Body of pancreas (tissue), 4 donors: ENCODE measurements at regions not wholly inside any gene's neighbourhood (a gene's known extent, or its start where the extent isn't known, plus 50 kb on each side); places are given as distances from the start of the nearest gene placed in this dataset.

Source experiments
- ATAC-seq: fragments of 150-250 bp; one replicate; pipeline ENCODE4 v1.9.1; 2016
- DNase-seq, 4 donors: peaks; one replicate each; pipeline ENCODE4 v3.0.0-alpha.2; 2019
- H3K27ac ChIP-seq, 4 donors: fragments of 200-600 bp; sonication (generic); 1 replicate in 3 of 4; 2 replicates in 1 of 4; pipeline versions ENCODE4 v1.5.1 to v1.6.1; 2016 to 2019; ENCODE audit warnings: mild to moderate bottlenecking in 1 of 4, mixed read lengths in 1 of 4, moderate library complexity in 1 of 4
- H3K27me3 ChIP-seq, 2 donors: fragments of 200-600 bp; sonication (generic); one replicate each; pipeline ENCODE4 v1.6.0; 2016; ENCODE audit warnings: mild to moderate bottlenecking in 1 of 2
- H3K36me3 ChIP-seq, 2 donors: fragments of 200-600 bp; sonication (generic); replicated peaks in 1 of 2; 2 replicates each; pipeline ENCODE4 v1.5.1; 2016; ENCODE audit warnings: low read depth in 2 of 2; ENCODE audit not compliant: insufficient read depth in 1 of 2
- H3K4me1 ChIP-seq: fragments of 200-600 bp; sonication (generic); one replicate; pipeline ENCODE4 v1.6.0; 2016
- H3K4me3 ChIP-seq, 2 donors: fragments of 200-600 bp; sonication (generic); 1 replicate in 1 of 2; 2 replicates in 1 of 2; pipeline ENCODE4 v1.5.1; 2016 to 2019
- H3K9me3 ChIP-seq, 3 donors: fragments of 200-600 bp; sonication (generic); 1 replicate in 2 of 3; 2 replicates in 1 of 3; pipeline ENCODE4 v1.5.1; 2016
- POLR2A ChIP-seq, 3 donors: fragments of 450-650 bp; IDR thresholded peaks; one replicate each; pipeline ENCODE4 v1.6.1; 2016; ENCODE audit warnings: antibody characterized with exemption in 3 of 3, mild to moderate bottlenecking in 2 of 3
- WGBS, 2 donors: methylation state at CpG; one replicate each; pipeline ENCODE4 v1.1.5; 2017; 5-methylcytosine and 5-hydroxymethylcytosine counted together
- intact Hi-C: fragments of 100-400 bp; cut with DNase I; formaldehyde crosslinking; loops from one replicate; pipeline ENCODE4 v1.15.1; 2023
- TF ChIP-seq, protein P1 (sequence below), 7 experiments: fragments of 450-650 bp in 4 of 7; fragments of 200-600 bp in 3 of 7; sonication (generic) in 3 of 7; IDR thresholded peaks; one replicate each; pipeline ENCODE4 v1.5.1; 2016 to 2019; ENCODE audit warnings: antibody characterized with exemption in 7 of 7

DNA sequence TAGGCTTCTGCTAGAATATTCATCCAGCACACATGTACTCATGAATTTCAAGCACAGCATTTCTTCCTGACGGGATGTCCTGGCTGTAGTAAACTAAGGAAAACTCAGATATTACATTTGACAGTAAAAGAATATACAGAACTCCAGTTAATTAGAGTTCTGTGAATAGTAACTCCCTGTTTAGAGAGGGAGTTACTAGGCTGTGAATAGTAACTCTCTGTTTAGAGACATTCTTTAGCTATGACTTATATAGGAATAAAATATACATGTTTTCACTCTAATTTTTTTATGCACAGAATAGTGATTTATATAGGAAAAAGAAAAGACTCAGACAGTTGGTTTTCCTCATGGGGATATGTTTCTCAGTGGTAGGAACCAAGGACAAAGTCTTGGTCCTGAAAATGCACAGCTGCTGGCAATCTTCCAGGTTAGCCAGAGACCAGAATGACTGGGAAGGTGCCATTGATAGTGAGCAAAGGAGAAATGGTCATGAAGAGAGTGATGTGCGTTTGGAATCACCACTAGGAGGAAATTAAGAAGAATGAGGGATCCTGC lies 480.7 kb upstream of the THBS1 start:
- no peaks in the 10 kb centered on the region for H3K27me3 ChIP-seq
- H3K27ac ChIP-seq = no peak overlapping the region
- ATAC-seq (no peak), DNase-seq (peak in 1 of 4 donors; percentile 17)
- no peak overlapping the region for H3K4me3 ChIP-seq
- no peaks in the 10 kb centered on the region for H3K9me3 ChIP-seq
- intact Hi-C loops = no loop called here
- 70 to 78% methylated on average over 2 of the region's 2 CpGs for WGBS, 2 donors
- no peaks in the 10 kb centered on the region for H3K36me3 ChIP-seq
- H3K4me1 ChIP-seq = no peaks in the 10 kb centered on the region
- TF ChIP-seq, protein P1, sequence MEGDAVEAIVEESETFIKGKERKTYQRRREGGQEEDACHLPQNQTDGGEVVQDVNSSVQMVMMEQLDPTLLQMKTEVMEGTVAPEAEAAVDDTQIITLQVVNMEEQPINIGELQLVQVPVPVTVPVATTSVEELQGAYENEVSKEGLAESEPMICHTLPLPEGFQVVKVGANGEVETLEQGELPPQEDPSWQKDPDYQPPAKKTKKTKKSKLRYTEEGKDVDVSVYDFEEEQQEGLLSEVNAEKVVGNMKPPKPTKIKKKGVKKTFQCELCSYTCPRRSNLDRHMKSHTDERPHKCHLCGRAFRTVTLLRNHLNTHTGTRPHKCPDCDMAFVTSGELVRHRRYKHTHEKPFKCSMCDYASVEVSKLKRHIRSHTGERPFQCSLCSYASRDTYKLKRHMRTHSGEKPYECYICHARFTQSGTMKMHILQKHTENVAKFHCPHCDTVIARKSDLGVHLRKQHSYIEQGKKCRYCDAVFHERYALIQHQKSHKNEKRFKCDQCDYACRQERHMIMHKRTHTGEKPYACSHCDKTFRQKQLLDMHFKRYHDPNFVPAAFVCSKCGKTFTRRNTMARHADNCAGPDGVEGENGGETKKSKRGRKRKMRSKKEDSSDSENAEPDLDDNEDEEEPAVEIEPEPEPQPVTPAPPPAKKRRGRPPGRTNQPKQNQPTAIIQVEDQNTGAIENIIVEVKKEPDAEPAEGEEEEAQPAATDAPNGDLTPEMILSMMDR (IDR thresholded peaks at IDR 0.05) = no peak
- TF ChIP-seq POLR2A (IDR thresholded peaks at IDR 0.05) = no peak

DNA sequence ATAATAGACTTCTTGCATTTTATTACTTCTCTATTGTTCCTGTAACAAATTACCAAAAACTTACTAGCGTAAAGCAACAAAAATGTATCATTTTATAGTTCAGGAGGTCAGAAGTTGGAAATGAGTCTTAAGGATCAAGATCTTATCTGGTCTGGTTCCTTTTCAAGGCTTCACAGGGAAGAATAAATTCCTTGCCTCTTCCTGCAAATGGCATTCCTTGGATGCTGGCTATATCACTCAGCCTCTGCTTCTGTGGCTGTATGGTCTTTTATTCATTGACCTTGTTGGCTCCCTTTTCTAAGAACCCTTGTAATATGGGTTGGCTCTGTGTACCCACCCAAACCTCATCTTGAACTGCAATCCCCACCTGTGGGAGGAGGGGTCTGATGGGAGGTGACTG lies 478.4 kb upstream of the THBS1 start:
- WGBS, 2 donors = 93 to 97% methylated on average over 1 of the region's 1 CpG

DNA sequence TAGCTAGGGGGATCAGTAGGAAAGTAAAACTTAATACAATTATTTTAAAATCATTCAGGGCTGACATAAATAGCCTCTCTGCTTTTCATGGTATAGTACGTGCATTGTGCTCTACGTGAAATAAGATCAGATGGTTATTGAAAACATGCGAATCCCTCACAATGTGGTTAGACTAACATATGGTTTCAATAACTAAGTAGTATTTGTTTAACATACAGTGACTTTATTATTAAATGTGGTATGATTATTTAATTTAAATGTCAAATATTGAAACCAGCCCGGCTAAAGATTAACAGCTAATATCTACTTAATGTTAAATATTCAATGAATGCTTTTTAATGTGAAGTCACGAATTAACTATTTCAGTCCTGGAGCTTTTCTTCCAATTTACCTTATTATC lies 473.9 kb upstream of the THBS1 start:
- DNase-seq (no peak), ATAC-seq (no peak)
- no peak overlapping the region for H3K27ac ChIP-seq
- no peaks in the 10 kb centered on the region for H3K36me3 ChIP-seq
- H3K9me3 ChIP-seq = no peaks in the 10 kb centered on the region
- 89 to 92% methylated on average over 5 of the region's 5 CpGs for WGBS, 2 donors
- H3K4me3 ChIP-seq = no peak overlapping the region
- no peaks in the 10 kb centered on the region for H3K4me1 ChIP-seq
- intact Hi-C loops = no loop called here
- TF ChIP-seq, protein P1 (IDR thresholded peaks at IDR 0.05) = no peak
- no peak for TF ChIP-seq POLR2A (IDR thresholded peaks at IDR 0.05)
- H3K27me3 ChIP-seq = no peaks in the 10 kb centered on the region

More for the DNA sequence above, 478.4 kb upstream of the THBS1 start:
- DNase-seq (no peak), ATAC-seq (no peak)
- Histone ChIP-seq H3K36me3 (no peaks in the 10 kb centered on the region), H3K9me3 (no peaks in the 10 kb centered on the region), H3K4me3 (no peak overlapping the region), H3K27me3 (no peaks in the 10 kb centered on the region), H3K4me1 (no peaks in the 10 kb centered on the region), H3K27ac (no peak overlapping the region)
- no peak for TF ChIP-seq POLR2A (IDR thresholded peaks at IDR 0.05)
- TF ChIP-seq, protein P1 (IDR thresholded peaks at IDR 0.05) = no peak
- intact Hi-C loops = no loop called here

DNA sequence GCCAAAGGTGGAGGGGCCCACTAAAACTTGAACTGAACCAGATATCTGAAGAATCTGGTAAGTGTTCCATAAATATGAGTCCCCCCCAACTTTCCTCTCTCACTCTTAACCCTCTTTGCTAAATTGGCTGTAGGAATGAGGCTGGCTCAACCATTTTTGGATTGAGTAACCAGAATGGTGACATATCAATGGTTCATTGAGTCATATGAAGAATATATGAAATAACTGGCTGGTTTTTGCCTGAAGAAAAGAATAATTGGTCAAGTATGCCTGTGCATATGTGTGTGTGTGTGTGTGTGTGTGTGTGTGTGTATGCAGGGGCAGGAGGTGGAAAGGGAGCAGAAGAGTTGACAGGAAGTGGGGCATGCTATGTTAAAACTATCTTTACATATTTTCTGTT lies 472.9 kb upstream of the THBS1 start:
- ATAC-seq (no peak), DNase-seq (no peak)
- H3K36me3 ChIP-seq = no peaks in the 10 kb centered on the region
- H3K9me3 ChIP-seq = no peaks in the 10 kb centered on the region
- no peaks in the 10 kb centered on the region for H3K27me3 ChIP-seq
- no peaks in the 10 kb centered on the region for H3K4me1 ChIP-seq
- no peak for TF ChIP-seq POLR2A (IDR thresholded peaks at IDR 0.05)
- TF ChIP-seq, protein P1 (IDR thresholded peaks at IDR 0.05) = no peak
- no peak overlapping the region for H3K27ac ChIP-seq
- no peak overlapping the region for H3K4me3 ChIP-seq
- intact Hi-C loops = no loop called here

DNA sequence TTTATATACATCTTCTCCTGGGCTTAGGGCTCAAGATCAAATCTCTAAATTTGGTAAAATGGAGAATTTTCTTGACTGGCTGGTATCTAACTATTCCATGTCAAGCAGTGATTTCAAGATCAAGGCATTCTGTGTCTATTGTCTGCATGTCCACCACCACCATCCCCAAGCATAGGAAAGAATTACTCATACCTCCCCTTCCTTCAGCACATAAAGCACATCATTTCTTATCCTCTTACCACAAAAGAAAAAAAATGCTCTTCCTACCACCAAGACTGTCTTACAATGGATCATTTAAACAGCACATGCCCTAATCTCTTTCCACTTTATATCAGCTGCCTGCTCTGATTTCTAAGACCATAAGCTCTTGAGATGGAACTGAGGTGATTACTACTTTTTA lies 470.5 kb upstream of the THBS1 start:
- TF ChIP-seq, protein P1 (IDR thresholded peaks at IDR 0.05) = no peak
- no peak for TF ChIP-seq POLR2A (IDR thresholded peaks at IDR 0.05)
- DNase-seq = no peak
- H3K36me3 ChIP-seq = no peaks in the 10 kb centered on the region
- no peak overlapping the region for H3K4me3 ChIP-seq
- H3K27me3 ChIP-seq = no peaks in the 10 kb centered on the region
- H3K4me1 ChIP-seq = no peaks in the 10 kb centered on the region
- no peak for ATAC-seq
- H3K9me3 ChIP-seq = no peaks in the 10 kb centered on the region
- H3K27ac ChIP-seq = no peak overlapping the region
- intact Hi-C loops = no loop called here
